DMS53 treated with DMSO at 0.1 percent for 48 hours (cell line): ENCODE measurements at regions not wholly inside any gene's neighbourhood (a gene's known extent, or its start where the extent isn't known, plus 50 kb on each side); places are given as distances from the start of the nearest gene placed in this dataset.
A peak's percentile ranks its signal among the peaks of the same experiment; 100 is the strongest.
"Not testable (repeated sequence)": the region's sequence is repeated elsewhere in the genome, so short reads cannot be mapped to it uniquely, and the experiment has no call there.

ENCODE experiments used
- DNase-seq: peaks from one replicate; lab custom pipeline; 2025; ENCODE audit not compliant: unreplicated experiment; lab: John Stamatoyannopoulos, UW

GRCh38 chrX:96502507-96502906, 182.1 kb upstream of the DIAPH2 start:
- no peak for DNase-seq

DNA sequence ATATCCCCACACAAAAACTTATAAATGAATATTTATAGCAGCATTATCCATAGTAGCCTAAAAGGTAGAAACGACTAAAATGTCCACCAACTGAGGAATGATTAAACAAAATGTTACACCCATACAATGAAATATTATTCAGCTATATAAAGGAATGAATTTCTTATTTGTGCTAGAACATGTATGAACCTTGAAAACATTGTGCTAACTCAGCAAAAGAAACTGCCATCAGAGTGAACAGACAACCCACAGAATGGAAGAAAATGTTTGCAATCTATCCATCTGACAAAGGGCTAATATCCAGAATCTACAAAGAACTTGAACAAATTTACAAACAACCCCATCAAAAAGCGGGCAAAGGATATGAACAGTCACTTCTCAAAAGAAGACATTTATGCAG, 155.3 kb upstream of the DIAPH2 start:
- not testable (repeated sequence) for DNase-seq

DNA sequence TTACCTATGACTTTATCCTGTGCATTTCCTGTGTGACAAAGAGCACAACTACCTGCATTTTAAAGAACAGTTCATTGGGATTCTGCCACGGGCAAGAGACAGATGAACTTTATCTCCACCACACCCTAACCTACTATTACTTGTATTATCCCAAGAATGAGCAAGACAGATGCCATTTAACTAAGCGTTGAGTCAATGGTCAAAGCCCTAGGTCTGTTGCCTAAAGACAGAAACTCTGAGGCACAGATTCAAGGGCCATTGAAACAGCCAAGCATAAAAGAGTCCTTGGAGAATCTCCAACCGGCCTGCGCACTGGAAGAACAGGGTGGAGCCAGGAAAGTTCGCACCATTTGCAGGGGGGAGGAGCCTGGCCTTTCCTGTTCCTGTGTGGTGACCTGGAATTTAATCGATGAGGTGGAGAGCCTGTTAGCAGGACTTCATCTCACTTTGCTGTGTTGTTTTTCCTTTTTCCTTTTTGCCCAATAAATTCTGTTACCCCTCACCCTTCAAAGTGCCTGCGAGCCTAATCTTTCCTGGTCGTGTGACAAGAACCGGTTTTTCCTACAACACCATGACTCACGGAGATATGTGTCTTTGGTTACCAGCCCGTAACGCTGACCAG, 146.4 kb upstream of the DIAPH2 start:
- DNase-seq, result peak; percentile 5

- no peak for DNase-seq
Measured at GRCh38 chrX:96540111-96540631, 144.5 kb upstream of the DIAPH2 start.

- DNase-seq, result not testable (repeated sequence)
Measured at GRCh38 chrX:96546281-96546680, 138.4 kb upstream of the DIAPH2 start.

DNA sequence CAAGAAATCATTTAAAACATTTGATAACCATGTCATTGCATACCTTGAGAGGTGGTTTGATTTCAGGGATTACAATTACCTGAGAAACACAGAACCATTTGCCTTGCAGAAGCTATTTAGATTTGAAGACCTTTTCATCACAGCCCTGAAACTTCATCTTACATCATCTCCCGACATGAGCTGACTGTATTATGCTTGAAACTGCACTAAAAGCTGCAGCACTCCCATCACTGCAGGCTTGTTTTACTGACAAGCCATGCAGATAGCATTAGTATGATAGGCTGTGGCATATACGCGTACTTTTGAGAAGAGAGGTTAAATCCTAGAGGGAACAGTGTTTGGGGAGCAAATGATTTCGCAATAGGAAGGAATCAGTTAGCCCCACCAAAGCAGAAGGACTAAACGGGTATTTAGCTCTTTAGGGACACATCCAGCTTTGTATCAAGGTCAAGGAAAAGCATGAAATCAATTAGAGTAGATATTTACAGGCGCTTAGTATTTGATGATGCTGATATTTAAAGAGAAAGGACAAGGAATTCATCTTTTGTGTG, 133.2 kb upstream of the DIAPH2 start:
- no peak for DNase-seq

DNA sequence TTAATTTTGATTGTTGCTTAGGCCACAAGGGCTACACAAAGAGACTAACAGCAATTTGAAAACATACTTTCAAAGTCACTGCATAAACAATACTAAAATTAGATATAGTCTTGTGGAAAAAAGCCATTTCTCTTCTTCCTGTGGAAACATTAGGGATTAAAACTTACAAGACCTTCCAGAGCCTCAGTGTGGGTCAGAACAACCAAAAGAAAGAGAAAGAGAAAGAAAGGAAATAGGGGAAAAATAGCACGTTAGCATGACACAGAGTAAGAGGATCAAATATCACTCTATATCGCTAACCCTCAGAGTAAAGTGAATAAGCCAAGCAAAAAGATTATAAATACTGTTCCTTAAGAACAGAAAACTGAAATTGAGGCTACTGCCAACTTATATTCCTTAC, 127.8 kb upstream of the DIAPH2 start:
- no peak for DNase-seq

GRCh38 chrX:96561129-96561528, 123.5 kb upstream of the DIAPH2 start:
- DNase-seq, result not testable (repeated sequence)

DNA sequence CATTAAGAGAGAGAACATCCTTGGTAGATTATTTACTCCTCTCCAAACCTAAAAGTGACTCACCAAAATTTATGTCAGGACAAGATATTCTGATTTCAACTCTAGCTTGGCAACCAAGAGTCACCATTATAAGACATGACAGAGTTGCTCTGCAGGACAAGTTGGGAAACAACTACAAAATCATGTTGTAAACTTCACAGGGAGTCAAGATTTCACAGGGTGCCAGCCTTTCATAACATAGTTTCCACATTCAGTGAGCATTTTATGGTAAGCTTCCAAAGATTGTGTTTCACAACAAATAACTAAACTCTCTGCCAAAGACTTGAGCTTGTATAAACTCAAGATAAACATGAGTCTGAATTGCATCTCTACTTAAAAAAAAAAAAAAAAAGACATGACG, 121.0 kb upstream of the DIAPH2 start:
- DNase-seq, result no peak

GRCh38 chrX:96564595-96564994, 120.0 kb upstream of the DIAPH2 start:
- no peak for DNase-seq

- no peak for DNase-seq
Measured at GRCh38 chrX:96566878-96567277, 117.8 kb upstream of the DIAPH2 start.

DNA sequence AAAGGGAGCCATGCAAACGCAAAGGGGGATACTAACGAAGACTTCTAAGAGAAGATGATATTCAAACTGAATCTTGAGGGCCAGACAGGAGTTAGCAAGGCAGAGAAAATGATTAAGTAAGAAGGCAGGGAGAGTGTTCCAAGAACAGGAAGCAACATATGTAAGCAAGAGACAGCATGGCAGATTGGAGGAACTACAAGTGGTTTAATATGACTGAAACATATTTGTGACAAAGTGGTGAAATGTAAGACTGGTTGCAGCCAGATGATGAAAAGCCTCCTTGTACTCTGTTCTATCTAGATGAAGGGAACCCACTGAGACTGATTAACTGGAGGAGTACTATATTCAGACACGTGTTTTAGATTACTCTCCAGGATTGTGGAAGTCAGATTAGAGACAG, 116.6 kb upstream of the DIAPH2 start:
- DNase-seq, result no peak

DNA sequence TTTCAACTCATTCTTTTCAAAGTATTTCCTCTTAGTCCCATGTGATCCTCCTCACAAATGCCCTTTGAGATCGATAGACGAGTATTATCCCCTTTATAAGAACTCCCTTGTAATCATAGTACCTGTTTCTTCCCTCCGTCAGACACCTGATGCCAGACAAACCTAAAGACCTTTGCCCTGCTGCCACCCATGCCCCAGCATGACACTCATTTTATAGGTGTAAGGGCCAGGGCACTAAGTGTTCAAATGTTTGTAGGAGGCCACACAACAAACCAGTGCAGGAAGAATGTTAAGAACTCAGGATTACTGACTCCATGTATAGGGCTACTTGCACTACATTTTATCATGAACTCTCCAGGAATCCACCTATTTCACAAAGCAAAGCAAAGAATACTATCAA, 115.6 kb upstream of the DIAPH2 start:
- DNase-seq, result no peak

GRCh38 chrX:96575011-96575410, 109.6 kb upstream of the DIAPH2 start:
- DNase-seq, result no peak

GRCh38 chrX:96576368-96576767, 108.3 kb upstream of the DIAPH2 start:
- DNase-seq, result no peak

DNA sequence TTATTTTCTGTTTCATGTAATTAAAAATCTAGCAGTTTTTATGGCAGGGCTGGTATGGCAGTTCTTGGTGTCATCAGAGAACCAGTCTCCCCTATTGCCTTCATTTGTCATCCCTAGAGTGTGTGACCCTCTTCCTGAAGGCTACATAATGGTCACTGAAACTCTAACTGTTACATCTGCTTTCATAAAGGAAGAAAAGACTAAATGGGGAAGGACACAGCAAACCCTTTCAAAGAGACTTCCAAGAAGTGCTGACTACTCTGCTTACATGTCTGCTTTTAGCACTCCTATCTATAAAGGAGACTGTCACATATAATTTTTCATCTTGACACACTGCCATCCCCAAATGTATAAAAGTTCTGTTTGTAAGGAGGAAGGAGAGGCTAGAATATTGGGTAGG, 105.9 kb upstream of the DIAPH2 start:
- no peak for DNase-seq

GRCh38 chrX:96579252-96579651, 105.4 kb upstream of the DIAPH2 start:
- no peak for DNase-seq

DNA sequence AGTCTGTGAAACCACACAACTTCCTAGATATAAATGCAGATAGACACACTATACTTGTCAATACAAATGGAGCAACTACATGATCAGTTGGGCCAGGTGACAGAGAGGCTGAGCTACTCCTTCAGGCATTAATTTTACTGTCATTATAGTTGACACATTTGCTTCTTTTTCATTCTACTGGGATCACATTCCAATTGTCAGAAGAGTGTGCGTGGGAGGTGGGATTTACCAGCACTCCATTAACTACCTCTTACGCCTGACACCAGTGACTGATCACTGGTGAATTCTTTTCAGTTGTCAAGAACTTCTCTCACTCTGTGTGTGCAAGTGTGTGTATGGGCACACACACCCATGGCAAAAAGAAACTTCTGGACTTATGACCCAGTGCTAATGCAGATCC, 94.2 kb upstream of the DIAPH2 start:
- DNase-seq, result no peak

DNA sequence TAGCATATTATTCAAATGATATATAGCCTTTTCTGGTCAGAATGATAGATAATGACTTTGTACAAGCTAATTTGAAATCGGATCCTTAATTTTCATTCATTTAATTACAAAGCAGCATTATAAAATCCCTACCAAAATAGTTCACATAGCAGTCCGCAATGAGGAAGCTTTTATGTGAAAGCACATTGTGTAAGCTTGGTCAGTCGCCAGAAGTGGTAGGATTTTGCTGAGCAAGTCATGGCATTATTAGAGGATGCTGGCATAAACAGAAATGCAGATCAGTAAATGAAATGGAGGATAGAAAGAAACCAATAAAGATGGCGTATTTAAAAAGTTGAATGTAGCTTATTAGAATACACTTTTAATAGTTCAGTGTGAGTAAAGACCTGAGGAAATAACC, 93.2 kb upstream of the DIAPH2 start:
- no peak for DNase-seq

DNA sequence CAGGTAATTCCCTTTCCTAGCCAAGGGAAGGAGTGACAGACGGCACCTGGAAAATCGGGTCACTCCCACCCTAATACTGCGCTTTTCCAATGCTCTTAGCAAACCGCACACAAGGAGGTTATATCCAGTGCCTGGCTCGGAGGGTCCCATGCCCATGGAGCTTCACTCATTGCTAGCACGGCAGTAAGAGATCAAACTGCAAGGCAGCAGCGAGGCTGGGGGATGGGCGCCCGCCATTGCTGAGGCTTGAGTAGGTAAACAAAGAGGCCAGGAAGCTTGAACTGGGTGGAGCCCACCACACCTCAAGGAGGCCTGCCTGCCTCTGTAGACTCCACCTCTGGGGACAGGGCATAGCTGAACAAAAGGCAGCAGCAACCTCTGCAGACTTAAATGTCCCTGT, 86.8 kb upstream of the DIAPH2 start:
- DNase-seq, result not testable (repeated sequence)

- no peak for DNase-seq
Measured at GRCh38 chrX:96611619-96612362, 72.9 kb upstream of the DIAPH2 start.

- no peak for DNase-seq
Measured at GRCh38 chrX:96615448-96615847, 69.2 kb upstream of the DIAPH2 start.
